ENCODE measurements at regions not wholly inside any gene's neighbourhood (a gene's known extent, or its start where the extent isn't known, plus 50 kb on each side); places are given as distances from the start of the nearest gene placed in this dataset.

- peaks cover 0 to 4% (median 3%) of the 10 kb centered on the region in 7 donors for H3K9me3 Mint-ChIP-seq
- H3K4me2 ChIP-seq (replicated peaks; ENCODE audit: extremely low read depth, low read length, poor library complexity, severe bottlenecking), result no peak overlapping the region
- no peaks in the 10 kb centered on the region for H3K27me3 ChIP-seq (ENCODE audit: control insufficient read depth in 2 of 2, insufficient read depth in 2 of 2, low read length in 2 of 2)
- no peak for DNase-seq
- no peak overlapping the region for H3K9ac ChIP-seq (ENCODE audit: insufficient read depth, low read length, poor library complexity, severe bottlenecking)
- no peaks in the 10 kb centered on the region for H3K4me1 ChIP-seq (ENCODE audit: control insufficient read depth in 1 of 2, insufficient read depth in 2 of 2, low read length in 2 of 2)
- no peak overlapping the region for H3K4me3 Mint-ChIP-seq
- H3K9me3 ChIP-seq (replicated peaks in 1 of 2; ENCODE audit: control insufficient read depth in 1 of 2, insufficient read depth in 1 of 2, low read length in 2 of 2), result no peaks in the 10 kb centered on the region
- H3K27ac Mint-ChIP-seq, result no peak overlapping the region
- no peaks in the 10 kb centered on the region for H3K36me3 ChIP-seq (replicated peaks in 1 of 2; ENCODE audit: control insufficient read depth in 1 of 2, insufficient read depth in 2 of 2, low read length in 2 of 2)
- H2AFZ ChIP-seq (ENCODE audit: insufficient read depth, low read depth, low read length, poor library complexity, severe bottlenecking), result no peak overlapping the region
- no peak for TF ChIP-seq CTCF (IDR thresholded peaks at IDR 0.05)
- no CpG with 5 or more reads among the region's 2 CpGs for WGBS (ENCODE audit: insufficient coverage)
- intact Hi-C loops (cut with micrococcal nuclease), result no loop called here
- H3K27me3 Mint-ChIP-seq (ENCODE audit: low read depth in 3 of 3), result no peaks in the 10 kb centered on the region
- H3K4me3 ChIP-seq (replicated peaks in 1 of 3; ENCODE audit: low read depth in 2 of 3, low read length in 3 of 3), result no peak overlapping the region
- H3K27ac ChIP-seq (ENCODE audit: low read depth in 1 of 2, low read length in 2 of 2), result no peak overlapping the region
- no peaks in the 10 kb centered on the region for H3K4me1 Mint-ChIP-seq
- no peaks in the 10 kb centered on the region for H4K20me1 ChIP-seq (ENCODE audit: insufficient read depth, low read length)
- H3K79me2 ChIP-seq (ENCODE audit: insufficient read depth, low read length), result no peaks in the 10 kb centered on the region
- no peaks in the 10 kb centered on the region for H3K36me3 Mint-ChIP-seq
Observed at GRCh38 chr4:141792164-141792563, 155.8 kb downstream of the IL15 start.

DNA sequence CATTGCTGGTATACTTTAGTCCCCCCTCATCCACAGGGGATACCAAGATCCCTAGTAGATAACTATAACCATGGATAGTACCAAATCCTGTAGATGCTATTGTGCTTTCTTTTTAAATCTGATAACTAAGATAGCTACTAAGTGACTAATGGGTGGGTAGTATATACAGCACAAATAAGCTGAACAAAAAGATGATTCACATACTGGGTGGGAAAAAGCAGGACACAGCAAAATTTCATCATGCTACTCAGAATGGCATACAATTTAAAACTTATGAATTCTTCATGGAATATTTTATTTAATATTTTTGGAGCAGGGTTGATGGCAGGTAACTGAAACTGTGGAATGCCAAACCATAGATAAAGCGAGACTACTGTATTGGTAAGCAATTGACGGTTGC, 161.6 kb downstream of the IL15 start:
- Histone ChIP-seq H3K4me3 (replicated peaks in 1 of 3; ENCODE audit: low read depth in 2 of 3, low read length in 3 of 3) (no peak overlapping the region), H2AFZ (ENCODE audit: insufficient read depth, low read depth, low read length, poor library complexity, severe bottlenecking) (no peak overlapping the region), H3K4me1 (ENCODE audit: control insufficient read depth in 1 of 2, insufficient read depth in 2 of 2, low read length in 2 of 2) (no peaks in the 10 kb centered on the region), H3K27ac (ENCODE audit: low read depth in 1 of 2, low read length in 2 of 2) (no peak overlapping the region), H3K4me2 (replicated peaks; ENCODE audit: extremely low read depth, low read length, poor library complexity, severe bottlenecking) (no peak overlapping the region), H4K20me1 (ENCODE audit: insufficient read depth, low read length) (no peaks in the 10 kb centered on the region), H3K27me3 (ENCODE audit: control insufficient read depth in 2 of 2, insufficient read depth in 2 of 2, low read length in 2 of 2) (no peaks in the 10 kb centered on the region), H3K79me2 (ENCODE audit: insufficient read depth, low read length) (no peaks in the 10 kb centered on the region), H3K36me3 (replicated peaks in 1 of 2; ENCODE audit: control insufficient read depth in 1 of 2, insufficient read depth in 2 of 2, low read length in 2 of 2) (no peaks in the 10 kb centered on the region), H3K9me3 (replicated peaks in 1 of 2; ENCODE audit: control insufficient read depth in 1 of 2, insufficient read depth in 1 of 2, low read length in 2 of 2) (no peaks in the 10 kb centered on the region), H3K9ac (ENCODE audit: insufficient read depth, low read length, poor library complexity, severe bottlenecking) (no peak overlapping the region)
- H3K4me1 Mint-ChIP-seq, result no peaks in the 10 kb centered on the region
- TF ChIP-seq CTCF (IDR thresholded peaks at IDR 0.05), result no peak
- no peaks in the 10 kb centered on the region for H3K36me3 Mint-ChIP-seq
- no peaks in the 10 kb centered on the region for H3K27me3 Mint-ChIP-seq (ENCODE audit: low read depth in 3 of 3)
- no peak overlapping the region for H3K4me3 Mint-ChIP-seq
- DNase-seq, result no peak
- no peak overlapping the region for H3K27ac Mint-ChIP-seq
- peaks cover 0 to 4% (median 0%) of the 10 kb centered on the region in 7 donors for H3K9me3 Mint-ChIP-seq
- intact Hi-C loops (cut with micrococcal nuclease), result no loop called here
- 83% methylated on average over 2 of the region's 2 CpGs for WGBS (ENCODE audit: insufficient coverage)
